Caco-2 (cell line): ENCODE measurements at regions not wholly inside any gene's neighbourhood (a gene's known extent, or its start where the extent isn't known, plus 50 kb on each side); places are given as distances from the start of the nearest gene placed in this dataset.

Source experiments
- BruUV-seq: library from RNA; stranded (reverse); fragments of 400-500 nt; replicated peaks from 2 replicates; lab custom pipeline; 2021; lab: Mats Ljungman, UMichigan
- CTCF ChIA-PET: fragments of 300-600 bp; sonication (Branson Sonifier 250); formaldehyde crosslinking; loops from one replicate; lab custom pipeline; 2022; ENCODE audit warnings: antibody characterized with exemption; lab: Charles Lee
- POLR2A ChIA-PET: fragments of 300-600 bp; sonication (Branson Sonifier 250); formaldehyde crosslinking; loops from one replicate; lab custom pipeline; 2022; ENCODE audit warnings: antibody characterized with exemption; lab: Charles Lee
- DNase-seq, 2 experiments: peaks; one replicate each; pipeline versions ENCODE4 v3.0.0 to v3.0.0-alpha.2; 2020 to 2022
- H3K27me3 ChIP-seq: replicated peaks from 2 replicates; pipeline ENCODE4 v1.6.0; 2011; ENCODE audit warnings: low read length; ENCODE audit not compliant: control insufficient read depth, insufficient read depth
- H3K36me3 ChIP-seq: 2 replicates; pipeline ENCODE4 v1.5.1; 2011; ENCODE audit warnings: low read length; ENCODE audit not compliant: control insufficient read depth, insufficient read depth
- H3K4me1 ChIP-seq: fragments of 250-450 bp; sonication (Bioruptor Pico); 2 replicates; pipeline ENCODE4 v1.5.1; 2020; ENCODE audit warnings: mild to moderate bottlenecking
- H3K4me3 ChIP-seq: 2 replicates; pipeline ENCODE4 v1.5.1; 2011; ENCODE audit warnings: low read depth, mild to moderate bottlenecking, control low read depth, low read length
- H3K9me3 ChIP-seq: fragments of 250-450 bp; sonication (Bioruptor Pico); 2 replicates; pipeline ENCODE4 v1.5.1; 2020; ENCODE audit warnings: mild to moderate bottlenecking, moderate library complexity
- H3K27ac Mint-ChIP-seq: one replicate; pipeline ENCODE4 v1.8.0; 2022; ENCODE audit warnings: mixed read lengths; ENCODE audit not compliant: unreplicated experiment
- H3K27me3 Mint-ChIP-seq: one replicate; pipeline ENCODE4 v1.8.0; 2022; ENCODE audit warnings: mixed read lengths; ENCODE audit not compliant: insufficient read depth, unreplicated experiment
- H3K36me3 Mint-ChIP-seq: one replicate; pipeline ENCODE4 v1.8.0; 2022; ENCODE audit warnings: mild to moderate bottlenecking, mixed read lengths; ENCODE audit not compliant: insufficient read depth, unreplicated experiment
- H3K4me1 Mint-ChIP-seq: one replicate; pipeline ENCODE4 v1.8.0; 2022; ENCODE audit warnings: low read depth, mixed read lengths; ENCODE audit not compliant: unreplicated experiment
- H3K4me3 Mint-ChIP-seq: one replicate; pipeline ENCODE4 v1.8.0; 2022; ENCODE audit warnings: mild to moderate bottlenecking, moderate library complexity, mixed read lengths; ENCODE audit not compliant: unreplicated experiment
- H3K9me3 Mint-ChIP-seq: one replicate; pipeline ENCODE4 v1.8.0; 2022; ENCODE audit warnings: mixed read lengths; ENCODE audit not compliant: unreplicated experiment
- intact Hi-C: fragments of 100-400 bp; cut with micrococcal nuclease; formaldehyde crosslinking; loops from one replicate; pipeline ENCODE4 v1.10.0; 2022; ENCODE audit not compliant: unreplicated experiment
- TF ChIP-seq, protein P1 (sequence below), 2 experiments: fragments of 200-600 bp in 1 of 2; IDR thresholded peaks; 1 replicate in 1 of 2; 2 replicates in 1 of 2; pipeline versions ENCODE4 v1.5.1 to v1.8.0; 2011 to 2022; ENCODE audit warnings: antibody characterized with exemption in 1 of 2, control low read depth in 1 of 2, inconsistent platforms in 1 of 2, low read depth in 1 of 2, low read length in 1 of 2, mild to moderate bottlenecking in 1 of 2, moderate library complexity in 1 of 2; ENCODE audit not compliant: insufficient read depth in 1 of 2, severe bottlenecking in 1 of 2, unreplicated experiment in 1 of 2

DNA sequence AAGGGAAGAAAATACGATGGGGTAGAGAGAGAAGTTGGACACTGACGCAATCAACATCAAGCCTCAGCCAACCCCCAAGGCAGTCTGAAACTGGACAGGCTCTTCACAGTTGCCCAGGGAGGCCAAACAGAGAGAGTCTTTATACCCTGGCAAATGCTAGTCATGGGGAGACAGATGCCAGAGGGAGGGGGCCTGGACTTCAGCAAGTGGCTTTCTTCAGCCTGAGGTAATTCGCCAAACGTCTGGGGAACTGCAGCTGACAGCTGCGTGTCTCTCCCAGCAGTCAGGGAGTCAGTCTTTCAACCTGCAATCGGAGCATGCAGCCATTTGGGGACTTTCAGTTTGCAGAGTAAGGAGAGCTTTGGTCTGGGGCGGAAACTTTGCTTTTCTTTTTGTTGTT lies 521.6 kb downstream of the TRIML1 start:
- Mint-ChIP-seq H3K27ac (no peak overlapping the region), H3K27me3 (no peaks in the 10 kb centered on the region), H3K9me3 (no peaks in the 10 kb centered on the region), H3K36me3 (no peaks in the 10 kb centered on the region), H3K4me3 (no peak overlapping the region), H3K4me1 (no peaks in the 10 kb centered on the region)
- no peaks in the 10 kb centered on the region for H3K4me1 ChIP-seq
- DNase-seq = no peak
- H3K36me3 ChIP-seq = no peaks in the 10 kb centered on the region
- CTCF ChIA-PET = no interaction called here
- POLR2A ChIA-PET = no interaction called here
- TF ChIP-seq, protein P1, sequence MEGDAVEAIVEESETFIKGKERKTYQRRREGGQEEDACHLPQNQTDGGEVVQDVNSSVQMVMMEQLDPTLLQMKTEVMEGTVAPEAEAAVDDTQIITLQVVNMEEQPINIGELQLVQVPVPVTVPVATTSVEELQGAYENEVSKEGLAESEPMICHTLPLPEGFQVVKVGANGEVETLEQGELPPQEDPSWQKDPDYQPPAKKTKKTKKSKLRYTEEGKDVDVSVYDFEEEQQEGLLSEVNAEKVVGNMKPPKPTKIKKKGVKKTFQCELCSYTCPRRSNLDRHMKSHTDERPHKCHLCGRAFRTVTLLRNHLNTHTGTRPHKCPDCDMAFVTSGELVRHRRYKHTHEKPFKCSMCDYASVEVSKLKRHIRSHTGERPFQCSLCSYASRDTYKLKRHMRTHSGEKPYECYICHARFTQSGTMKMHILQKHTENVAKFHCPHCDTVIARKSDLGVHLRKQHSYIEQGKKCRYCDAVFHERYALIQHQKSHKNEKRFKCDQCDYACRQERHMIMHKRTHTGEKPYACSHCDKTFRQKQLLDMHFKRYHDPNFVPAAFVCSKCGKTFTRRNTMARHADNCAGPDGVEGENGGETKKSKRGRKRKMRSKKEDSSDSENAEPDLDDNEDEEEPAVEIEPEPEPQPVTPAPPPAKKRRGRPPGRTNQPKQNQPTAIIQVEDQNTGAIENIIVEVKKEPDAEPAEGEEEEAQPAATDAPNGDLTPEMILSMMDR (IDR thresholded peaks at IDR 0.05; ENCODE audit: insufficient read depth in 1 of 2, low read depth in 1 of 2, low read length in 1 of 2, severe bottlenecking in 1 of 2, unreplicated experiment in 1 of 2) = no peak
- no peaks in the 10 kb centered on the region for H3K27me3 ChIP-seq
- H3K9me3 ChIP-seq = no peaks in the 10 kb centered on the region
- H3K4me3 ChIP-seq = no peak overlapping the region
- no TSS peak for BruUV-seq
- intact Hi-C loops = no loop called here

DNA sequence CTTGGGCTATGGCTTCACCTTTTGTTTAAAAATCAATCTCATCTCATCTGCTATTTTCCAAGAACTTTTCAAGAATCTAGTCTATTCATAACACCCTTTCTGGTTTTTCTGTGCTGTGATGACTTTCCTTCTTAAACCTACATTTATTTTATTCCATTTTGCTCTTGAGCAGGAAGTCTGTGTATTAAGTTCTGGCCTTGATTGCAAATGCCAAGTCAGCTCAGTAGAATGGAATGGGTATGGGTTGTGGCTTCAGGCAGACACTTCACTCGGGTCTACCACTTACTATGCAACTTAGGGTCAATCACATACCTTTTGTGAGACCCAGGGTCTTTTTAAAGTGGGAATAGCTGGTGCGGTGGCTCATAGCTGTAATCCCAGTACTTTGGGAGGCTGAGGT lies 522.3 kb downstream of the TRIML1 start:
- BruUV-seq = no TSS peak
- Mint-ChIP-seq H3K27me3 (no peaks in the 10 kb centered on the region), H3K27ac (no peak overlapping the region), H3K4me1 (no peaks in the 10 kb centered on the region), H3K4me3 (no peak overlapping the region), H3K36me3 (no peaks in the 10 kb centered on the region), H3K9me3 (no peaks in the 10 kb centered on the region)
- DNase-seq = no peak
- Histone ChIP-seq H3K27me3 (no peaks in the 10 kb centered on the region), H3K4me1 (no peaks in the 10 kb centered on the region), H3K36me3 (no peaks in the 10 kb centered on the region), H3K4me3 (no peak overlapping the region), H3K9me3 (no peaks in the 10 kb centered on the region)
- TF ChIP-seq, protein P1 (IDR thresholded peaks at IDR 0.05; ENCODE audit: insufficient read depth in 1 of 2, low read depth in 1 of 2, low read length in 1 of 2, severe bottlenecking in 1 of 2, unreplicated experiment in 1 of 2) = no peak
- ChIA-PET CTCF (no interaction called here), POLR2A (no interaction called here)
- intact Hi-C loops = no loop called here

DNA sequence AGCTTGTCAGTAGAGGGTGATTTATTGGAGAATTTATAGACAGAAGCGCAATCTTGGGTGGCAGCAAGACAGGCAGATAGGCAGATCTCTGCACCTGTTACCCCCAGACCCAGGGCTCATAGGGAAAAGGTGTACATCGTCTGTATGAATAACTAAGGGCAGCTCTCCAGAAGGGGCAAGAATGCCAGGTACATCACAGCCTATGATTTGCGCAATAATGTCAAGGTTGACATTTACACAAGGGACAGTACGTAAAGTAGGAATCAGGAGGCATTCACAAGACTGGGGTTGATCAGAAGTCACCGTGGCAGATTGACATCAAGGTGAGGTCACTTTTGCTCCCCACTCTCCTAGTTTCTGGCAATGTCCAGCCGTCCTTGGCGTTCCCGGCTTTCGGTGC lies 524.1 kb downstream of the TRIML1 start:
- ChIA-PET POLR2A (no interaction called here), CTCF (no interaction called here)
- Mint-ChIP-seq H3K27ac (no peak overlapping the region), H3K36me3 (no peaks in the 10 kb centered on the region), H3K9me3 (peaks cover 7% of the 10 kb centered on the region), H3K4me3 (no peak overlapping the region), H3K4me1 (no peaks in the 10 kb centered on the region), H3K27me3 (no peaks in the 10 kb centered on the region)
- Histone ChIP-seq H3K9me3 (peaks cover 2% of the 10 kb centered on the region; the same call in 1 of the 2 replicates), H3K4me3 (no peak overlapping the region), H3K36me3 (no peaks in the 10 kb centered on the region), H3K27me3 (no peaks in the 10 kb centered on the region), H3K4me1 (no peaks in the 10 kb centered on the region)
- intact Hi-C loops = no loop called here
- DNase-seq = no peak
- TF ChIP-seq, protein P1 (IDR thresholded peaks at IDR 0.05; ENCODE audit: insufficient read depth in 1 of 2, low read depth in 1 of 2, low read length in 1 of 2, severe bottlenecking in 1 of 2, unreplicated experiment in 1 of 2) = no peak
- no TSS peak for BruUV-seq
